SK-N-SH (cell line): ENCODE measurements at regions not wholly inside any gene's neighbourhood (a gene's known extent, or its start where the extent isn't known, plus 50 kb on each side); places are given as distances from the start of the nearest gene placed in this dataset.

Source experiments
- CHD2 ChIP-seq: fragments of 150-350 bp; IDR thresholded peaks from 2 replicates; pipeline ENCODE4 v1.6.1; 2018; ENCODE audit warnings: low read length; ENCODE audit not compliant: partially characterized antibody
- ELF1 ChIP-seq: IDR thresholded peaks from 2 replicates; pipeline ENCODE4 v1.4.0; 2012
- EP300 ChIP-seq, 2 experiments: IDR thresholded peaks; 2 replicates each; pipeline versions ENCODE4 v1.4.0 to v1.6.1; 2012; ENCODE audit warnings: borderline replicate concordance in 1 of 2, low read depth in 1 of 2, low read length in 1 of 2
- POLR2AphosphoS5 ChIP-seq: IDR thresholded peaks from 2 replicates; pipeline ENCODE4 v1.6.1; 2012; ENCODE audit warnings: low read depth, low read length
- SMC3 ChIP-seq: IDR thresholded peaks from 2 replicates; pipeline ENCODE4 v1.6.1; 2012; ENCODE audit warnings: low read depth, low read length, improper control_type of control experiment
- TF ChIP-seq, protein P1 (sequence below): fragments of 200-600 bp; sonication (generic); IDR thresholded peaks from 2 replicates; pipeline ENCODE4 v1.6.1; 2017; ENCODE audit warnings: antibody characterized with exemption, mild to moderate bottlenecking, moderate library complexity

DNA sequence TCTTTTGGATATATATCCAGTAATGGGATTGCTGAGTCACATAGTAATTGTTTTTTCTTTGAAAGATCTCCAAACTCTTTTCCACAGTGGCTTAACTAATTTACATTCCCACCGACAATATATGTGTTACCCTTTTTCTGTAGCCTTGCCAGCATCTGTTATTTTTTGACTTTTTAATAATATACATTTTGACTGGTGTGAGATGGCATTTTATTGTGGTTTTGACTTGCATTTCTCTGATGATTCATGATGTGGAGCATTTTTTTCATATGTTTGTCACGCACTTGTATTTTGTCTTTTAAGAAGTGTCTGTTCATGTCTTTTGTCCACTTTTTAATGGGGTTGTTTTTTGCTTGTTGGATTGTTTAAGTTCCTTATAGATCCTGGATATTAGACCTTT is 58.9 kb upstream of the OPRM1 start:
- TF ChIP-seq POLR2AphosphoS5, result no peak
- TF ChIP-seq ELF1, result no peak
- TF ChIP-seq EP300 (IDR thresholded peaks at IDR 0.05; ENCODE audit: borderline replicate concordance in 1 of 2, low read depth in 1 of 2, low read length in 1 of 2), result no peak
- TF ChIP-seq, protein P1, sequence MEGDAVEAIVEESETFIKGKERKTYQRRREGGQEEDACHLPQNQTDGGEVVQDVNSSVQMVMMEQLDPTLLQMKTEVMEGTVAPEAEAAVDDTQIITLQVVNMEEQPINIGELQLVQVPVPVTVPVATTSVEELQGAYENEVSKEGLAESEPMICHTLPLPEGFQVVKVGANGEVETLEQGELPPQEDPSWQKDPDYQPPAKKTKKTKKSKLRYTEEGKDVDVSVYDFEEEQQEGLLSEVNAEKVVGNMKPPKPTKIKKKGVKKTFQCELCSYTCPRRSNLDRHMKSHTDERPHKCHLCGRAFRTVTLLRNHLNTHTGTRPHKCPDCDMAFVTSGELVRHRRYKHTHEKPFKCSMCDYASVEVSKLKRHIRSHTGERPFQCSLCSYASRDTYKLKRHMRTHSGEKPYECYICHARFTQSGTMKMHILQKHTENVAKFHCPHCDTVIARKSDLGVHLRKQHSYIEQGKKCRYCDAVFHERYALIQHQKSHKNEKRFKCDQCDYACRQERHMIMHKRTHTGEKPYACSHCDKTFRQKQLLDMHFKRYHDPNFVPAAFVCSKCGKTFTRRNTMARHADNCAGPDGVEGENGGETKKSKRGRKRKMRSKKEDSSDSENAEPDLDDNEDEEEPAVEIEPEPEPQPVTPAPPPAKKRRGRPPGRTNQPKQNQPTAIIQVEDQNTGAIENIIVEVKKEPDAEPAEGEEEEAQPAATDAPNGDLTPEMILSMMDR, result no peak
- no peak for TF ChIP-seq CHD2
- no peak for TF ChIP-seq SMC3
